ENCODE measurements at regions not wholly inside any gene's neighbourhood (a gene's known extent, or its start where the extent isn't known, plus 50 kb on each side); places are given as distances from the start of the nearest gene placed in this dataset.

DNA sequence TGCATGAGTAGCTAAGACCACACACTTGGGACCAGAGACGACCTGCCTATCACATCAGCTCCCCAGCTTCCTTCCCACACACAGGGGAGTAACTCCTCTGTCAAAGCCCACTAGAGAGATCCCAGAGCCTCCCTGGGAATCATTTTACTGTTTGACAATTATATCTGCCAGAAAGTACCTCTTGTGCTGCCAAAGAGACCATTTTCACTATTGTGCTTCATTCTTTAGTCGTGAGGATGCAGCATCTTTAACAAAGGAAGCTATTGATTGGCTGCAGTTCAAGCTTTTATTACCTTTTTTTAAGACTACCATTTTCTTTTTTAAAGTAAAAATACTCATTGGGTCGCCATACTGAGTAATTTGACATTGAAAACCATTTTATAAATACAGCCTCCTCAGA, 194.5 kb upstream of the RGS6 start:
- Mint-ChIP-seq H3K9me3 (no peaks in the 10 kb centered on the region), H3K36me3 (ENCODE audit: low read depth) (peaks cover 69% of the 10 kb centered on the region)

DNA sequence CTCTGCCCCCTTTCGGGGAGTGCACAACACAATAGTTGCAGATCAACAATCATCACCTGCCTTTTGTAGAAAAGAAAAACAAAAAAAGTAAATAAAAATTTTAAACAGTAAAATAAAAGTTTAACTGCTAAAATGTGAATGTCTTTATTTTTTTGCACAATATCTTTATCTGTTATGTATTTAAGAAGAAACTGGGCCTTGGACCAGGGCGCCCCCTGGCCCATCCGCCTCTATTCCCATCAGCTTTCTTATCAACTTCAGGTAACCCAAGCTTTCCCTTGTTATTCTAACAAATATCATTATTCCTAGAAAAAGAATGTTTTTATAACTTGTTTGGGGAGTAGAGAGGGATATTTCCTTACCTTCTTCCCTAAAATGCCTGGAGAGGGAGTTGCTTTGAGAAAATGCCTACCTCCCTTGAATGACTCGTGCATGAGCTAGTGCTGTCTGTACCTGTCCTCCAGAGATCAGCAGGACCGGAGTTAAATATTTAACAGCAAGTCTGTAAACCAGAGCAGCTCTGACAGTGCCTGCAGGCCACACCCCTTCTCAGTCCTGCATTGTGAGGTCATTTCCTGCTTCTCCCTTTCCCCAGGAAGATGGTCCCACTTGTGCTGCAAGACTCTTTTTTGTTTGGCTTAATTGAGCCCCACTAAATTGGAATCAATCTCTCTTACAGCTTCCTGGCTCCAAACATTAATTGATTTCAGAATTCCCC, 192.8 kb upstream of the RGS6 start:
- no peaks in the 10 kb centered on the region for H3K27me3 Mint-ChIP-seq (ENCODE audit: low read depth)
- no peak overlapping the region for H3K4me3 Mint-ChIP-seq
- peaks cover 15% of the 10 kb centered on the region for H3K4me1 Mint-ChIP-seq
- TF ChIP-seq, protein P1, sequence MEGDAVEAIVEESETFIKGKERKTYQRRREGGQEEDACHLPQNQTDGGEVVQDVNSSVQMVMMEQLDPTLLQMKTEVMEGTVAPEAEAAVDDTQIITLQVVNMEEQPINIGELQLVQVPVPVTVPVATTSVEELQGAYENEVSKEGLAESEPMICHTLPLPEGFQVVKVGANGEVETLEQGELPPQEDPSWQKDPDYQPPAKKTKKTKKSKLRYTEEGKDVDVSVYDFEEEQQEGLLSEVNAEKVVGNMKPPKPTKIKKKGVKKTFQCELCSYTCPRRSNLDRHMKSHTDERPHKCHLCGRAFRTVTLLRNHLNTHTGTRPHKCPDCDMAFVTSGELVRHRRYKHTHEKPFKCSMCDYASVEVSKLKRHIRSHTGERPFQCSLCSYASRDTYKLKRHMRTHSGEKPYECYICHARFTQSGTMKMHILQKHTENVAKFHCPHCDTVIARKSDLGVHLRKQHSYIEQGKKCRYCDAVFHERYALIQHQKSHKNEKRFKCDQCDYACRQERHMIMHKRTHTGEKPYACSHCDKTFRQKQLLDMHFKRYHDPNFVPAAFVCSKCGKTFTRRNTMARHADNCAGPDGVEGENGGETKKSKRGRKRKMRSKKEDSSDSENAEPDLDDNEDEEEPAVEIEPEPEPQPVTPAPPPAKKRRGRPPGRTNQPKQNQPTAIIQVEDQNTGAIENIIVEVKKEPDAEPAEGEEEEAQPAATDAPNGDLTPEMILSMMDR (IDR thresholded peaks at IDR 0.05; ENCODE audit: unreplicated experiment in 3 of 3) = peak in 2 of 3 experiments; percentile 9
- no peaks in the 10 kb centered on the region for H3K9me3 Mint-ChIP-seq
- peaks cover 59% of the 10 kb centered on the region for H3K36me3 Mint-ChIP-seq (ENCODE audit: low read depth)
- peak overlapping the region; percentile 56 to 87 (median 68) for H3K27ac Mint-ChIP-seq

More for the DNA sequence above, 194.5 kb upstream of the RGS6 start:
- Mint-ChIP-seq H3K4me1 (peaks cover 15% of the 10 kb centered on the region), H3K27ac (peak overlapping the region; percentile 15 to 63 (median 25)), H3K4me3 (no peak overlapping the region), H3K27me3 (ENCODE audit: low read depth) (peaks cover 2% of the 10 kb centered on the region)
- TF ChIP-seq, protein P1 (IDR thresholded peaks at IDR 0.05; ENCODE audit: unreplicated experiment in 3 of 3) = no peak

DNA sequence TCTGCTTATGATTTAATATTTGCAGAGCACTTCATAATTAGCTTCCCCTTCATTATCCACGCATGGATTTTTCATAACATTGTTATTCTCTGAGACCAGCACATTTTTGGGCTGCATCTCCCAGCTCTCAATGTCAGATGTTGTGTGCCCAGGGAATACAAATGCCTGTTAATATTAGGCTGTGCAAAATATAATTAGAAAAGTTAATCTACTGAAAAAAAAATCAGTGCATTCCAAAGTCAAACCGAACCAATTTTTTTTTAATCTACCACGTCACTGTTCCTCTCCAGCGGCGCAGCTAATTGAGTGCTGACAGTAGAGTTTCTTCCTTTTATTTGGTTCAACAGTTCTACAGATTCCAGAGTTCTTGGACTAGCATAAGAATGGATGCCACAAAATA, 191.0 kb upstream of the RGS6 start:
- peaks cover 42% of the 10 kb centered on the region for H3K36me3 Mint-ChIP-seq (ENCODE audit: low read depth)
- H3K9me3 Mint-ChIP-seq = no peaks in the 10 kb centered on the region
- no peaks in the 10 kb centered on the region for H3K27me3 Mint-ChIP-seq (ENCODE audit: low read depth)
- TF ChIP-seq, protein P1 (IDR thresholded peaks at IDR 0.05; ENCODE audit: unreplicated experiment in 3 of 3) = no peak
- H3K4me1 Mint-ChIP-seq = peaks cover 7% of the 10 kb centered on the region
- peak overlapping the region in 1 of 3 experiments; percentile 51 for H3K27ac Mint-ChIP-seq
- no peak overlapping the region for H3K4me3 Mint-ChIP-seq

DNA sequence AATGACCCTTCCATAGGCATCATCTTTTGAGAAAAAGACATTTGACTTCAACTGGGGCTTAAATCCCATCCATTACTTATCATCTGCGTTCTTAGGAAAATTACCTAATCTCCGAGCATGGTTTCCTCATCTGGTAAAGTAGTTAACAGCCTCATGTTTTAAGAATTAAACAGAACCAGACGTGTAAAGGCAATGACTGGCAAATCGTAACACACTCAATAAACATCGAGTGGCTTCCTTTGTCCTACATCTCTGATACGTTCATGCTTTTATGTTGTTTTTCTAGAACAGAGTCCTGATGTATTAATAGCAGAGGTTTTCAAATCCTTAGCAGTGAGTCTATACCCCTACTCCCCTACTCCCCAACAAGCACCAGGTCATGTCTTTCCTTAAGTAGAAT, 189.7 kb upstream of the RGS6 start:
- Mint-ChIP-seq H3K9me3 (peaks cover 2% of the 10 kb centered on the region), H3K4me3 (no peak overlapping the region), H3K36me3 (ENCODE audit: low read depth) (peaks cover 30% of the 10 kb centered on the region), H3K27ac (no peak overlapping the region), H3K27me3 (ENCODE audit: low read depth) (no peaks in the 10 kb centered on the region), H3K4me1 (peaks cover 4% of the 10 kb centered on the region)
- TF ChIP-seq, protein P1 (IDR thresholded peaks at IDR 0.05; ENCODE audit: unreplicated experiment in 3 of 3) = no peak

DNA sequence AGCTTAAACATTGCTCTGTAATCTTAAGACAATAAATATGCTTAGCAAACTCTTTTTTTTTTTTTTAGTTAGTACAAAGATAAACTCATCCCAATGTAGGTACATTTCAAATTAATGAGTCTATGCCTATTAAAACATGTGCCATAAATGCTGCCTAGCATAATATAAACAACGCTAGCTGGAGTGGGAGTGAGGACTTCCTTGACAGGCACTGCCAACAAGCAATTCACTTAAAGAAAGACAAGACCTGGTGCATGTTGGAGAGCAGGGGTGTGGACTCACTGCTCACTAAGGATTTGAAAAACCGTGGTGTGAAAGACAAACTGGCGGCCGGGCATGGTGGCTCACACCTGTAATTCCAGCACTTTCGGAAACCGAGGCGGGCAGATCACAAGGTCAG, 187.2 kb upstream of the RGS6 start:
- Mint-ChIP-seq H3K9me3 (peaks cover 16% of the 10 kb centered on the region), H3K27ac (no peak overlapping the region), H3K27me3 (ENCODE audit: low read depth) (peaks cover 4% of the 10 kb centered on the region), H3K4me1 (no peaks in the 10 kb centered on the region), H3K36me3 (ENCODE audit: low read depth) (peaks cover 14% of the 10 kb centered on the region), H3K4me3 (no peak overlapping the region)
- TF ChIP-seq, protein P1 (IDR thresholded peaks at IDR 0.05; ENCODE audit: unreplicated experiment in 3 of 3) = no peak

DNA sequence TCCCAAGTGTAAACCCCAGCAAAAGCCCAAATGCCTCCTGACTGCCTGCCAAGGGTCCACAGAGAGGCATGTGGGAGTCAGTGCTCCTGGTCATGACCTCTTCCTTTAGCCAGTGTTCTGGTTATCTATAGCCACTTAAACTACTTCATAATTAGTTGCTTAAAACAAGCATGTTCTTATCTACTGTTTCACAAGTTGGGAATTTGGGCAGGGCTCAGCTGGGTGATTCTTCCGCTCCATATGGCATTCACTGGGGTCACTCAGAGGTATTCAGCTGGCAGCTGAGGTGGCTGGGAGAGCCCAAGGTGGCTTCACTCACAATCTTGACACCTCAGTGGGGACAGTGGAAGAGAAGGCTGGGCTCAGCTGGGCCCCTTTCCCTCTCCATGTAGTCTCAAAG, 184.0 kb upstream of the RGS6 start:
- H3K4me3 Mint-ChIP-seq = no peak overlapping the region
- H3K9me3 Mint-ChIP-seq = peaks cover 16% of the 10 kb centered on the region
- TF ChIP-seq, protein P1 (IDR thresholded peaks at IDR 0.05; ENCODE audit: unreplicated experiment in 3 of 3) = no peak
- peaks cover 11% of the 10 kb centered on the region for H3K27me3 Mint-ChIP-seq (ENCODE audit: low read depth)
- H3K36me3 Mint-ChIP-seq (ENCODE audit: low read depth) = peaks cover 5% of the 10 kb centered on the region
- no peak overlapping the region for H3K27ac Mint-ChIP-seq
- peaks cover 11% of the 10 kb centered on the region for H3K4me1 Mint-ChIP-seq
